HepG2 (cell line): ENCODE measurements at regions not wholly inside any gene's neighbourhood (a gene's known extent, or its start where the extent isn't known, plus 50 kb on each side); places are given as distances from the start of the nearest gene placed in this dataset.

Experiments used
- ATAC-seq: fragments of 200-7000 bp; cut with Tn5 transposase; 3 replicates; pipeline ENCODE4 v1.9.1; 2020; ENCODE audit warnings: mild to moderate bottlenecking, moderate library complexity
- BruUV-seq: library from RNA; stranded (reverse); fragments of 400-500 nt; replicated peaks from 2 replicates; lab custom pipeline; 2021; lab: Mats Ljungman, UMichigan
- CTCF ChIA-PET: fragments of 300-600 bp; formaldehyde crosslinking; extraction: SDS; loops from one replicate; lab custom pipeline; 2021; ENCODE audit warnings: low total read pairs, inconsistent platforms, low intra/inter-chr PET ratio; lab: Yijun Ruan, JAX
- POLR2A ChIA-PET: fragments of 350-600 bp; sonication (Branson Sonifier 250); formaldehyde crosslinking; loops from one replicate; lab custom pipeline; 2020; ENCODE audit warnings: antibody characterized with exemption, inconsistent platforms; lab: Yijun Ruan, JAX
- DNase-seq: peaks from one replicate; pipeline ENCODE4 v3.0.0-alpha.2; 2015; ENCODE audit warnings: low spot score
- FAIRE-seq: peaks from 3 replicates; lab custom pipeline; 2011; peaks lifted over from hg19 to GRCh38; lab: Jason Lieb, UNC
- H2AFZ ChIP-seq: one replicate; pipeline ENCODE4 v1.6.1; 2011; ENCODE audit warnings: low read length, inconsistent platforms
- H3K27ac ChIP-seq: fragments of 300-600 bp; 3 replicates; pipeline ENCODE4 v1.8.0; 2011; ENCODE audit warnings: mixed run types, mild to moderate bottlenecking, mixed read lengths, low read length, inconsistent platforms; ENCODE audit not compliant: insufficient read depth; ENCODE audit errors: extremely low read length
- H3K27me3 ChIP-seq, 2 experiments: fragments of 200-600 bp in 1 of 2; 2 replicates in 1 of 2; 3 replicates in 1 of 2; pipeline versions ENCODE4 v1.6.0 to v1.8.0; 2011; ENCODE audit warnings: low read length in 2 of 2, mild to moderate bottlenecking in 2 of 2, moderate library complexity in 2 of 2, inconsistent platforms in 1 of 2; ENCODE audit not compliant: insufficient read depth in 2 of 2, control insufficient read depth in 1 of 2
- H3K36me3 ChIP-seq, 2 experiments: fragments of 200-600 bp in 1 of 2; replicated peaks in 1 of 2; 2 replicates in 1 of 2; 3 replicates in 1 of 2; pipeline versions ENCODE4 v1.5.1 to v1.8.0; 2011; ENCODE audit warnings: low read length in 2 of 2, inconsistent platforms in 1 of 2; ENCODE audit not compliant: insufficient read depth in 2 of 2, control insufficient read depth in 1 of 2
- H3K4me1 ChIP-seq: 2 replicates; pipeline ENCODE4 v1.5.1; 2012; ENCODE audit warnings: low read length, inconsistent platforms; ENCODE audit not compliant: insufficient read depth
- H3K4me2 ChIP-seq: 2 replicates; pipeline ENCODE4 v1.6.0; 2011; ENCODE audit warnings: low read depth, low read length, inconsistent platforms
- H3K4me3 ChIP-seq, 3 experiments: fragments of 200-600 bp in 1 of 3; sonication (generic), shearing (Covaris generic) in 1 of 3; replicated peaks in 1 of 3; 2 replicates each; pipeline ENCODE4 v1.5.1; 2011 to 2016; ENCODE audit warnings: low read length in 3 of 3, inconsistent platforms in 2 of 3, low read depth in 2 of 3, mild to moderate bottlenecking in 2 of 3, control low read depth in 1 of 3, mixed read lengths in 1 of 3; ENCODE audit not compliant: insufficient read depth in 1 of 3
- H3K79me2 ChIP-seq: one replicate; pipeline ENCODE4 v1.6.1; 2011; ENCODE audit warnings: low read length, inconsistent platforms; ENCODE audit not compliant: insufficient read depth
- H3K9ac ChIP-seq: 2 replicates; pipeline ENCODE4 v1.6.0; 2011; ENCODE audit warnings: mild to moderate bottlenecking, low read depth, low read length, inconsistent platforms; ENCODE audit not compliant: insufficient read depth
- H3K9me3 ChIP-seq: 2 replicates; pipeline ENCODE4 v1.5.1; 2012; ENCODE audit warnings: mild to moderate bottlenecking, low read length
- H4K20me1 ChIP-seq: 2 replicates; pipeline ENCODE4 v1.6.0; 2011; ENCODE audit warnings: inconsistent platforms, mild to moderate bottlenecking, low read length, moderate library complexity; ENCODE audit not compliant: insufficient read depth
- ETV5 ChIP-seq: IDR thresholded peaks from 2 replicates; pipeline ENCODE4 v1.6.1; 2018; ENCODE audit warnings: missing biosample characterization, missing genetic modification reagents, inconsistent platforms, borderline replicate concordance
- HNRNPL ChIP-seq: fragments of 200-400 bp; formaldehyde crosslinking; IDR thresholded peaks from 2 replicates; pipeline ENCODE4 v1.6.1; 2017; ENCODE audit warnings: mild to moderate bottlenecking, low read depth, low read length
- KDM3A ChIP-seq: IDR thresholded peaks from 2 replicates; pipeline ENCODE4 v1.6.1; 2018; ENCODE audit warnings: low read depth, missing compliant biosample characterization
- KLF6 ChIP-seq: IDR thresholded peaks from 2 replicates; pipeline ENCODE4 v1.8.0; 2016; ENCODE audit warnings: missing biosample characterization, missing genetic modification reagents
- ZNF766 ChIP-seq: sonication (generic); formaldehyde crosslinking; IDR thresholded peaks from 2 replicates; pipeline ENCODE4 v1.5.0; 2020; ENCODE audit warnings: missing genetic modification reagents, borderline replicate concordance
- WGBS: methylation state at CpG from one replicate; pipeline ENCODE4 v1.1.6; 2017; ENCODE audit warnings: low lambda C conversion rate; 5-methylcytosine and 5-hydroxymethylcytosine counted together
- in situ Hi-C: cut with HindIII; loops from 2 replicates; pipeline ENCODE4 v1.10.0; 2017; ENCODE audit warnings: low pct_unique_long_range_greater_than_20kb; ENCODE audit not compliant: extremely low pct_ligation_motif_present
- intact Hi-C: fragments of 100-400 bp; cut with micrococcal nuclease; formaldehyde crosslinking; loops from one replicate; pipeline ENCODE4 v1.10.0; 2022; ENCODE audit not compliant: unreplicated experiment

DNA sequence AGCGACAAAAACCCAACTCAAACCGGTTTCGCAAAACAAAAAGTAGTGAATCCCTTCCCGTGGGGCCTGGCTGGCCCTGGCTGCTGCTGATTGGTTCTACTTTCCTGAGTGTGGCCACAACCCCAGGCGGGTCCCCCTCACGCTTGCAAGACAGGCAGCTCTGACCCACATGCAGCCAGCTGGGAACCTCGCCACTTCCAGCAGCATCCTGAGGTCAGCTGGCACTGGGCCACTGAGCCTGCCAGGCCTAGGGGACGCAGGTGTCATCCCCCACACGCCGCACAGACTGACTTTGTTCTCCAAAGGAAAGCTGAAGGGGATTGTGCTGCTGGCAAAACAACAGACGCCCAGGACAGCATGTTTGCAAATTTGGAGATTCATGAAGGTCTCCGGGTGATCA, 111.1 kb downstream of the TPRA1 start:
- no peaks in the 10 kb centered on the region for H4K20me1 ChIP-seq
- 81% methylated on average over 5 of the region's 12 CpGs for WGBS
- TF ChIP-seq KDM3A (CRISPR knock-in tag) (no peak), KLF6 (no peak), HNRNPL (no peak)
- no peak overlapping the region for H3K4me2 ChIP-seq
- H3K36me3 ChIP-seq: no peaks in the 10 kb centered on the region
- CTCF ChIA-PET: no interaction called here
- peaks cover 2 to 30% of the 10 kb centered on the region in 2 experiments; a peak in 3 of 5 replicates for H3K27me3 ChIP-seq
- H3K4me3 ChIP-seq: no peak overlapping the region
- no peak overlapping the region for H3K9ac ChIP-seq
- in situ Hi-C loops: no loop called here
- BruUV-seq: no TSS peak
- FAIRE-seq: no peak
- no peaks in the 10 kb centered on the region for H3K79me2 ChIP-seq
- no peak for DNase-seq
- no peak for ATAC-seq
- intact Hi-C loops: loop anchor here (10.0 kb wide), 1 partner anchor 925 kb away; the partner anchor contains the start of gene C3orf22
- H3K9me3 ChIP-seq: no peaks in the 10 kb centered on the region
- H3K4me1 ChIP-seq: peaks cover 4% of the 10 kb centered on the region
- H2AFZ ChIP-seq: no peak overlapping the region
- POLR2A ChIA-PET: no interaction called here
- no peak overlapping the region for H3K27ac ChIP-seq

DNA sequence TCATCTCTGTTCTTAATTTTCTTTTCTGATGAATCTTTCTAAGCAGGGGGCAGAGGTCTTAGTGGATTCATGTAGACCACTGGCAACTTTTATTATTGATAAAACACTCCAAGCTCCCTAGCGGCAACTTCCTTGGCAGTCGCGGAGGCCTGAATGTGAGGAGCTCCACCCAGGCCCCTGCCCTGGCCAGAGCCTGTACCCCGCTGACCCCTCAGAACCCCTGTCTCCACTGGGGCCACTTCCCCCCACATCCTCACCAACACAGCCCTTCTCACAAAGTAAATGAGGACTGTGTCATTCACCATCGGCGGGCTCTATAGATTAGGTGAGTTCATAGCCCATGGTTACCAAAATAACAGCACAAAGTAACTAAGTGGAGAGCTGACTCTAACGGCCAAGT, 111.6 kb downstream of the TPRA1 start:
- BruUV-seq: no TSS peak
- no peaks in the 10 kb centered on the region for H4K20me1 ChIP-seq
- no peaks in the 10 kb centered on the region for H3K79me2 ChIP-seq
- H3K4me2 ChIP-seq: no peak overlapping the region
- CTCF ChIA-PET: no interaction called here
- no peaks in the 10 kb centered on the region for H3K36me3 ChIP-seq
- no peak for TF ChIP-seq ZNF766 (CRISPR knock-in tag)
- TF ChIP-seq ETV5 (CRISPR knock-in tag): no peak
- no peak overlapping the region for H3K4me3 ChIP-seq
- H3K27ac ChIP-seq: no peak overlapping the region
- no peak overlapping the region for H2AFZ ChIP-seq
- peaks cover 9% of the 10 kb centered on the region for H3K4me1 ChIP-seq
- in situ Hi-C loops (no loop called here), intact Hi-C loops (loop anchor here (10.0 kb wide), 1 partner anchor 924 kb away; the partner anchor contains the start of gene C3orf22)
- ATAC-seq (no peak), FAIRE-seq (no peak), DNase-seq (no peak)
- WGBS: 76% methylated on average over 7 of the region's 7 CpGs
- H3K9me3 ChIP-seq: no peaks in the 10 kb centered on the region
- H3K9ac ChIP-seq: no peak overlapping the region
- H3K27me3 ChIP-seq: peaks cover 2 to 24% of the 10 kb centered on the region in 2 experiments; a peak in 2 of 5 replicates
- POLR2A ChIA-PET: no interaction called here
